ENCODE measurements at regions not wholly inside any gene's neighbourhood (a gene's known extent, or its start where the extent isn't known, plus 50 kb on each side); places are given as distances from the start of the nearest gene placed in this dataset.

- no peak for ATAC-seq
Measured at GRCh38 chr14:89078021-89078795, 253.8 kb downstream of the TTC8 start.

DNA sequence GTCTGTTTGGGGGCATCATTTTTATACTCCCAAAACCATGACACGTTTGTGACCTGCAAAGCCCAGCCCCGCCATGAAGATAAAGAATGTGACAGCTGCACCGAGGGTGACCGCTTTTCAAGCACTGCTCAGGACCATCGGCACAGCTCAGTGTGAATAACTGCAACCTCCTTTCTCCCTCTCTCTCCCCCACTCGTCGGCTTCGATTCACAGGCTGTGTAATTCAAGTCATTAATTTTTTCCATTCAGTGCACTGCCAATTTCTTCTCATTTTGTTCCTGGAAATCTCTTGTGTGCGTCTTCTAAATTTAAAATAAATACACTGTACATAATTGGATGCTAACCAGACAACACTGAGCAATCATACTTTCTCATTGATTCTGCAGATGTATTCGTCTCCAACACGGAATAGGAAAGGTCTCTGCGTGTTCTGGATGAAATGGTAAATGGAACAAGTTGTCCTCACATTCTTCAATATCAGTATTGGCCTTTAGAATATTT lies 260.8 kb downstream of the TTC8 start:
- no peak for FAIRE-seq
- no peak for TF ChIP-seq CTCF (IDR thresholded peaks at IDR 0.05)

More at GRCh38 chr14:89078021-89078795, 253.8 kb downstream of the TTC8 start:
- H3K36me3 ChIP-seq = no peaks in the 10 kb centered on the region
- H3K27me3 ChIP-seq = no peaks in the 10 kb centered on the region
- H3K27ac ChIP-seq = no peak overlapping the region
- intact Hi-C loops (cut with DNase I) = no loop called here
- 76 to 80% methylated on average over 16 of the region's 16 CpGs for WGBS, 2 donors
- FAIRE-seq (no peak), DNase-seq (no peak)
- no peak for TF ChIP-seq CTCF (IDR thresholded peaks at IDR 0.05)
- H3K4me1 ChIP-seq = no peaks in the 10 kb centered on the region
- H3K4me3 ChIP-seq = no peak overlapping the region
- H3K9me3 ChIP-seq = no peaks in the 10 kb centered on the region

DNA sequence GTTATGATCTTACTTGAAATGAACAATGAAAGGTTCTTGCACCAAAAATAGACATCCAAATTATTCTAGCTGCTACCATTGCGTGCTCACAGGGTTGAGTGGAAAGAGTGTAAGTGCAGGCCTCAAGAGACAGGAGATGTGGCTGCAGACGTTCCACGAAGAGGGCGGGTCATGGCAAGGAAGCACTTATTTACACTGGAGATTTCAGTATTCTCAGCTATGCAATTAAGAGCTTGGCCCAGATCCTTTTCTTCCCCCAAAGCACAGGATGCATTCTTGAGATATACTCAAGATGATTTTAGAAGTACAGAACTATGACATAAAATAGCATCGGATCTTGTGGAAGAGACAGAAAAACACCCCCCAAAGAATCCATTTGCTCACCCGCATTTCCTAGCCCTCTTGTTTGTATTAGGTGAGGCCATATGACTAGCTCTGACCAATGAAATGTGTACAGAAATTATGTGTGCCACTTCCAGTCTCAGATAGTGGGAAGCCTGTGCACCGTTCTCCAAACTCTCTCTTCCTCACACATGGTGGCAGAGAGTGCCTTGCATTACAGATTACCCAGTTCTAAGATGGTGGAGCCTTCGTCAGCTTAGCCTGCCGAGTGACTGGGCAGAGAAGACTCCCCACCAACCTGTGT lies 261.4 kb downstream of the TTC8 start:
- ATAC-seq (peak in 1 of 4 donors; percentile 15), FAIRE-seq (no peak), DNase-seq (no peak)
- intact Hi-C loops (cut with DNase I) = no loop called here
- Histone ChIP-seq H3K4me1 (no peaks in the 10 kb centered on the region), H3K4me3 (no peak overlapping the region), H3K9me3 (no peaks in the 10 kb centered on the region), H3K27ac (no peak overlapping the region), H3K27me3 (no peaks in the 10 kb centered on the region), H3K36me3 (no peaks in the 10 kb centered on the region)
- TF ChIP-seq CTCF (IDR thresholded peaks at IDR 0.05) = no peak
- WGBS, 2 donors = 71 to 74% methylated on average over 9 of the region's 9 CpGs

More for the DNA sequence above, 260.8 kb downstream of the TTC8 start:
- WGBS, 2 donors = 68 to 69% methylated on average over 12 of the region's 12 CpGs
- no peaks in the 10 kb centered on the region for H3K36me3 ChIP-seq
- ATAC-seq = no peak
- intact Hi-C loops (cut with DNase I) = no loop called here
- DNase-seq = no peak
- H3K27me3 ChIP-seq = no peaks in the 10 kb centered on the region
- H3K27ac ChIP-seq = no peak overlapping the region
- H3K4me1 ChIP-seq = no peaks in the 10 kb centered on the region
- no peak overlapping the region for H3K4me3 ChIP-seq
- H3K9me3 ChIP-seq = no peaks in the 10 kb centered on the region

GRCh38 chr14:89088530-89088929 lies 264.1 kb downstream of the TTC8 start:
- 65 to 77% methylated on average over 3 of the region's 3 CpGs for WGBS, 2 donors
- Histone ChIP-seq H3K4me1 (no peaks in the 10 kb centered on the region), H3K4me3 (no peak overlapping the region), H3K36me3 (no peaks in the 10 kb centered on the region), H3K9me3 (no peaks in the 10 kb centered on the region), H3K27ac (no peak overlapping the region), H3K27me3 (no peaks in the 10 kb centered on the region)
- no peak for ATAC-seq
- DNase-seq = no peak
- TF ChIP-seq CTCF (IDR thresholded peaks at IDR 0.05) = no peak
- intact Hi-C loops (cut with DNase I) = no loop called here
- FAIRE-seq = no peak

DNA sequence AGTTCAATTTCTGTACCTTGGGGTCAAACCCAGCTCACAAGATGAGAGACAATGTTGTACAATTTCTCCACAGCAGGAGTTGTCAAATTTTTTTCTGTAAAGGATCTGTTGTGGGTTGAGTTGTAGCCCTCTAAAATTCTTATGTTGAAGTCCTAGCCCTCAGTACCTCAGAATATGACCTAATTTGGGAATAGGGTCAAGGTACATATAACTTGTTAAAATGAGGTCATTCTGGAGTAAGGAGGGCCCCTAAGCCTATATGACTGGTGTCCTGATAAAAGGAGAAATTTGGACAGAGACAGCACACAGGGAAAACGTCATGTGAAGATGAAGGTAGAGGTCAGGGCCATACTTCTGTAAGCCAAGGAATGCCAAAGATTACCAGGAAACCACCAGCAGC lies 264.9 kb downstream of the TTC8 start:
- no peak for TF ChIP-seq CTCF (IDR thresholded peaks at IDR 0.05)
- H3K27ac ChIP-seq = no peak overlapping the region
- H3K36me3 ChIP-seq = no peaks in the 10 kb centered on the region
- ATAC-seq (no peak), FAIRE-seq (no peak), DNase-seq (no peak)
- no peaks in the 10 kb centered on the region for H3K4me1 ChIP-seq
- 51 to 55% methylated on average over 1 of the region's 1 CpG for WGBS, 2 donors
- no peak overlapping the region for H3K4me3 ChIP-seq
- intact Hi-C loops (cut with DNase I) = no loop called here
- H3K9me3 ChIP-seq = no peaks in the 10 kb centered on the region
- H3K27me3 ChIP-seq = no peaks in the 10 kb centered on the region

All from pancreas (tissue), 10 donors.